NT2/D1 (cell line): ENCODE measurements at regions not wholly inside any gene's neighbourhood (a gene's known extent, or its start where the extent isn't known, plus 50 kb on each side); places are given as distances from the start of the nearest gene placed in this dataset.

Source experiments
- YY1 ChIP-seq: IDR thresholded peaks from 2 replicates; pipeline ENCODE4 v1.6.1; 2011; ENCODE audit not compliant: insufficient read length, insufficient read depth
- ZNF274 ChIP-seq: IDR thresholded peaks from 2 replicates; pipeline ENCODE4 v1.6.1; 2011; ENCODE audit warnings: mild to moderate bottlenecking, low read depth, low read length

GRCh38 chr13:111898956-111899713 lies 167.8 kb upstream of the SOX1 start:
- TF ChIP-seq ZNF274, result no peak
- TF ChIP-seq YY1, result no peak
